ENCODE measurements at regions not wholly inside any gene's neighbourhood (a gene's known extent, or its start where the extent isn't known, plus 50 kb on each side); places are given as distances from the start of the nearest gene placed in this dataset.

GRCh38 chr5:94009161-94009560 lies 267.8 kb upstream of the POU5F2 start:
- H3K4me3 ChIP-seq (ENCODE audit: insufficient read depth, low read length): no peak overlapping the region
- H3K27me3 ChIP-seq (ENCODE audit: insufficient read depth, low read length): no peaks in the 10 kb centered on the region

GRCh38 chr5:93998951-93999455 lies 257.6 kb upstream of the POU5F2 start:
- Histone ChIP-seq H3K4me1 (ENCODE audit: insufficient read depth, low read length) (peaks cover 6% of the 10 kb centered on the region), H4K20me1 (ENCODE audit: insufficient read depth, low read length) (no peaks in the 10 kb centered on the region), H3K4me3 (ENCODE audit: insufficient read depth, low read length) (no peak overlapping the region), H3K36me3 (ENCODE audit: insufficient read depth, low read length) (no peaks in the 10 kb centered on the region), H3K9me3 (ENCODE audit: low read depth, low read length) (no peaks in the 10 kb centered on the region), H3K27me3 (ENCODE audit: insufficient read depth, low read length) (no peaks in the 10 kb centered on the region), H3K79me2 (ENCODE audit: insufficient read depth, low read length) (no peaks in the 10 kb centered on the region), H2AFZ (ENCODE audit: low read length) (no peak overlapping the region), H3K27ac (ENCODE audit: low read depth, low read length) (no peak overlapping the region), H3K4me2 (ENCODE audit: insufficient read depth, low read length) (no peak overlapping the region)
- no peak for TF ChIP-seq CTCF (IDR thresholded peaks at IDR 0.05; ENCODE audit: extremely low read depth, low read depth, low read length)
- no peak for DNase-seq (ENCODE audit: insufficient read length, low spot score, missing footprints)

More at GRCh38 chr5:94009161-94009560, 267.8 kb upstream of the POU5F2 start:
- Histone ChIP-seq H4K20me1 (ENCODE audit: insufficient read depth, low read length) (no peaks in the 10 kb centered on the region), H3K4me1 (ENCODE audit: insufficient read depth, low read length) (no peaks in the 10 kb centered on the region), H2AFZ (ENCODE audit: low read length) (no peak overlapping the region), H3K36me3 (ENCODE audit: insufficient read depth, low read length) (no peaks in the 10 kb centered on the region), H3K4me2 (ENCODE audit: insufficient read depth, low read length) (no peak overlapping the region), H3K27ac (ENCODE audit: low read depth, low read length) (no peak overlapping the region), H3K9me3 (ENCODE audit: low read depth, low read length) (no peaks in the 10 kb centered on the region), H3K79me2 (ENCODE audit: insufficient read depth, low read length) (peaks cover 5% of the 10 kb centered on the region)
- TF ChIP-seq CTCF (IDR thresholded peaks at IDR 0.05; ENCODE audit: extremely low read depth, low read depth, low read length): no peak
- DNase-seq (ENCODE audit: insufficient read length, low spot score, missing footprints): no peak

GRCh38 chr5:93997562-93997961 lies 256.2 kb upstream of the POU5F2 start:
- Histone ChIP-seq H3K79me2 (ENCODE audit: insufficient read depth, low read length) (no peaks in the 10 kb centered on the region), H3K4me3 (ENCODE audit: insufficient read depth, low read length) (no peak overlapping the region), H3K4me2 (ENCODE audit: insufficient read depth, low read length) (no peak overlapping the region), H3K4me1 (ENCODE audit: insufficient read depth, low read length) (peaks cover 6% of the 10 kb centered on the region), H4K20me1 (ENCODE audit: insufficient read depth, low read length) (no peaks in the 10 kb centered on the region), H3K36me3 (ENCODE audit: insufficient read depth, low read length) (no peaks in the 10 kb centered on the region), H2AFZ (ENCODE audit: low read length) (no peak overlapping the region), H3K27ac (ENCODE audit: low read depth, low read length) (no peak overlapping the region), H3K9me3 (ENCODE audit: low read depth, low read length) (no peaks in the 10 kb centered on the region), H3K27me3 (ENCODE audit: insufficient read depth, low read length) (no peaks in the 10 kb centered on the region)
- no peak for TF ChIP-seq CTCF (IDR thresholded peaks at IDR 0.05; ENCODE audit: extremely low read depth, low read depth, low read length)
- no peak for DNase-seq (ENCODE audit: insufficient read length, low spot score, missing footprints)

- H3K36me3 ChIP-seq (ENCODE audit: insufficient read depth, low read length): no peaks in the 10 kb centered on the region
- H2AFZ ChIP-seq (ENCODE audit: low read length): no peak overlapping the region
- peak; percentile 73 for DNase-seq (ENCODE audit: insufficient read length, low spot score, missing footprints)
- no peak overlapping the region for H3K4me2 ChIP-seq (ENCODE audit: insufficient read depth, low read length)
- no peak overlapping the region for H3K4me3 ChIP-seq (ENCODE audit: insufficient read depth, low read length)
- H3K4me1 ChIP-seq (ENCODE audit: insufficient read depth, low read length): peaks cover 6% of the 10 kb centered on the region
- no peak overlapping the region for H3K27ac ChIP-seq (ENCODE audit: low read depth, low read length)
- no peaks in the 10 kb centered on the region for H3K79me2 ChIP-seq (ENCODE audit: insufficient read depth, low read length)
- no peak for TF ChIP-seq CTCF (IDR thresholded peaks at IDR 0.05; ENCODE audit: extremely low read depth, low read depth, low read length)
- no peaks in the 10 kb centered on the region for H3K9me3 ChIP-seq (ENCODE audit: low read depth, low read length)
- H4K20me1 ChIP-seq (ENCODE audit: insufficient read depth, low read length): no peaks in the 10 kb centered on the region
- H3K27me3 ChIP-seq (ENCODE audit: insufficient read depth, low read length): no peaks in the 10 kb centered on the region
These were observed 253.8 kb upstream of the POU5F2 start for GRCh38 chr5:93995126-93995621.
